ENCODE measurements at regions not wholly inside any gene's neighbourhood (a gene's known extent, or its start where the extent isn't known, plus 50 kb on each side); places are given as distances from the start of the nearest gene placed in this dataset.
A peak's percentile ranks its signal among the peaks of the same experiment; 100 is the strongest.

DNA sequence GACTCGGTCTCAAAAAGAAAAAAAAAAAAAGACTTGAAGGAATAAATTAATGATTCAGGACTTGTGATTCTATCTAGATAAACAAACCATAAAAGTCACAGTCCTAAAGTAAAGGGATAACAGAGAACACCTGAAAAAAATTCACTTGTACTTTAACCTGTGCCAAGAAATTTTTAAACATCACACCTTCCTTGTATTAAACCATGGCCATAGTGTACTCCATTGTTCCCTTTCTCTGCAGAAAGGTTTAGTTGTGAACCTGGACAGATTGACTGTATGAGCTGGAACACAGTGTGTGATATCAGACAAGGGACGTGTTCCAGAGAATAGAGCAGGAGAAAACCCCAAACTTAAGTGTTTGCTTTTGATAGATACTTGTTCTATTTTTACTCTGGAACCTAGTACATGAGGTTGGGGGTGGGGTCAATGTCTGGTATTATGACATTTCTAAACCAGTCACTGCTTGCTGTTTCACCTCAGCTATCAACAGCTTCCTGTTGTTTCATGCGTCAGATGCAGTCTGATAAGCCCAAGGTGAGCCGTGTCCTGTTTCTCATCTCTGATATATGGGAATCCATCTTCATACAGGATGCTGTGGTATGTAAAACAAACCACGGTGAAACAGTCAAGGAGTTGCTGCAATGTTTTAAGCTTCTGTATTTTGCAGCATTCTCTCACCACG, 62.5 kb upstream of the ITGA1 start:
- DNase-seq (ENCODE audit: low read depth) = no peak

DNA sequence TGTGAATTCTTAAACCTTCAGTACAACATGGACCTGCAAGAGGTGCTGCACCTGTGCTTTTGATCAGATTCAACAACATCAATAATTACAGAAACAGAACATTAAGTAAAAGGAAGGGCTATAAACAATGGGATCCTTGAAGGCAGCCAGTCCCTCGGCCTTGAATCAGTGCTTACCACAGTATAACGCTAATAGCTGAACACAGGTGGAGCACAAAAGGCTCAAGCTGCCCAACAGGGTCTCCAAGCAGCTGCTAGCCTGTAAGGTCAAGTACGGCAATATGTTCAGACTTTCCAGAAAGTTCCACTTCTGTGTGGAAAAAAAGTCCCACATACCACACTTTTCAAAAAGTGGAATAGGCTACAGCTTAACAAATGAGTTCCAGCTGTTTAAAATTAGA, 61.9 kb upstream of the ITGA1 start:
- DNase-seq (ENCODE audit: low read depth) = peak; percentile 23

- no peak for DNase-seq (ENCODE audit: low read depth)
These were observed 60.7 kb upstream of the ITGA1 start for GRCh38 chr5:52727020-52727419.

DNA sequence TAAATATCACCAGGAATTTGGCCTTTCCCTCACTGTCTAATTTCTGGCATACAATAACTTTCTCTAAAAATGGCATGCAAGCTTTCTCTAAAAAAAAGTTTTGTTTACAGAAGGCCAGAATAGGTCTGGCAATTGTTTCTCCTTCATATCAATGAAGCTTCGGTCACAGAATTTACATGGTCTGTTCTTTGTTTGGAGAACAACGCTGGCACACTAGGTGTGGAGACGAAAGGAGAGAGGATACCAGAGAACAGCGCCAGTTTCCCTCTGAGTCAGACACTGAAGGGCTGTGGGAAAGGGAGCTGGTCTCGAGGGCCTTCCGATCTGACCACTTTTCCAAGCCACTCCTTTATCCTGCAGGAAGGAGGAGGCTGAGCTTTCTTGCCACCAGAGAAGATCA, 60.1 kb upstream of the ITGA1 start:
- DNase-seq (ENCODE audit: low read depth) = peak; percentile 72

- no peak for DNase-seq (ENCODE audit: low read depth)
These were observed 59.5 kb upstream of the ITGA1 start for GRCh38 chr5:52728224-52728623.

DNA sequence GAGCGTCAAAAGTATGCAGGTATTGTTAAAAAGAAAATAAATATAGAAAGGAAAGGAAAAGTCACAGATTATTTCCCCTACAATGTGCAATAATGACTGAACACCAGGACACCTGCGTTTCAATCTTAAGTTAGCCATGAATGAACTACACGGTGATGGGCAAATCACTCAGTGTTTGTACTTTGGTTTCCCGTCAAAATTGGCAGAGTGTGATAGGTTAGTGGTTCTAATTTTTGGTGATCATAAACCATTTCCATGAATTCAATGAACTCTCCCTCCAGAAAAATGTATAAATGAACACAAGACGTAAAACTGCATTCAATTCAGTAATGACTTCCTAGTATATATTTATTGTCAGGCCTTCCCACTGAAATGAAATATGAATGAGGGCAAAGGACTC, 59.0 kb upstream of the ITGA1 start:
- no peak for DNase-seq (ENCODE audit: low read depth)

DNA sequence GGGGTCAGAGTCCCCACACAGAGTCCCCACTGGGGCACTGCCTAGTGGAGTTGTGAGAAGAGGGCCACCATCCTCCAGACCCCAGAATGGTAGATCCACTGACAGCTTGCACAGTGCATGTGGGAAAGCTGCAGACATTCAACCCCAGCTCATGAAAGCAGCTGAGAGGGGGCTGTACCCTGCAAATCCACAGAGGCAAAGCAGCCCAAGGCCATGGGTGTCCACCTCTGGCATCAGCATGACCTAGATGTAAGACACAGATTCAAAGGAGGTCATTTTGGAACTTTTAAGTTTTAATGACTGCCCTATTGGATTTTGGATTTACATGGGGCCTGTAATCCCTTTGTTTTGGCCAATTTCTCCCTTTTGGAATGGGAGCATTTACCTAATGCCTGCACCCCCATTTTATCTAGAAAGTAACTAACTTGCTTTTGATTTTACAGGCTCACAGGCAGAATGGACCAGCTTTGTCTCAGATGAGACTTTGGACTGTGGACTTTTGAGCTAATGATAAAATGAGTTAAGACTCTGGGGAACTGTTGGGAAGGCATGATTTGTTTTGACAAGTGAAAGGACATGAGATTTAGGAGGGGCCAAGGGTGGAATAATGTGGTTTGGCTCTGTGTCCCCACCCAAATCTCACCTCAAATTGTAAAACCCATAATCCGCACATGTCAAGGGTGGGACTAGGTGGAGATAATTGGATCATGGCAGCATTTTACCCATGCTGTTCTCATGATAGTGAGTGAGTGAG, 56.3 kb upstream of the ITGA1 start:
- DNase-seq (ENCODE audit: low read depth) = no peak

DNA sequence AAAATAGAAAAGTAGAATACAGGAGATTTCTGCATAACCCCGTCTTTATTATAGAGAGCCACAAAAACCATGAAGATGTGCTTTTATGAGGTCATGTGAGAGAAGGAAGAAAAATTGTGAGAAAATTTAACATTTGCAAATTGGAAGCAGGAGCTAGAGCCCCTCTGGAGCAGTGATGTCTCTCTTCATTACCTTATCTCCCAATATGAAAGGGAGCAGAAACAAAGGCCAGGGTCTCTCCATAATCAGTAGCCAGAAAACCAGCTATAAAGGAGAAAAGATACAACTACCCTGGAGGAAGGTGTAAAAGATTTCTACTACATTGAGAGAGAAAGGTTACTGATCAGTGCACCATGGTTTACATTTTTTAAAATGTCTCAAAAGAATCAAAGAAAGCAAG, 53.2 kb upstream of the ITGA1 start:
- DNase-seq (ENCODE audit: low read depth) = no peak

DNA sequence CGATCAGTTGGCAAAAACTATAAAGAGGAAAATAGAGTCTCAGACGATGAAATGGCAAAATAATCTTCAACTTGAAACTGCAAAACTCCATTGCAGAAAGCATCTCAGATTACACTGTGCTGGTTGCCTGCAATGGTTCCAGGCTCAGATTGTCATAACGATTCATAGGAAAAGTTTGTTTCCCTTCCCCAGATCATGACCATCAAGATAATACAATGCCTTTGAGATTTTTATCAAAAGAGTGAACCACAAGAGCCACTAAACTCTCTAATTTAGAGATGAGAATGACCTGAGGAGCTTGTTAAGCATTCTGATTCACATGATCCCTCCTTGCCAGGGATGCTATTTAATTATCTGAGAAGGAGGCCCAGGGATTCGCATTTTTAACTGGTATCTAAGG, 52.6 kb upstream of the ITGA1 start:
- DNase-seq (ENCODE audit: low read depth) = no peak
